Middle frontal gyrus (tissue), 1 donor: ENCODE measurements at regions not wholly inside any gene's neighbourhood (a gene's known extent, or its start where the extent isn't known, plus 50 kb on each side); places are given as distances from the start of the nearest gene placed in this dataset.

Experiments used
- DNase-seq: peaks from one replicate; pipeline ENCODE4 v3.0.0-alpha.2; 2015; ENCODE audit warnings: low spot score; ENCODE audit errors: extremely low spot score

- DNase-seq: no peak
These were observed 55.5 kb upstream of the SLC5A12 start for GRCh38 chr11:26777372-26777808.

GRCh38 chr11:26778000-26778757 is 56.3 kb upstream of the SLC5A12 start:
- no peak for DNase-seq

DNA sequence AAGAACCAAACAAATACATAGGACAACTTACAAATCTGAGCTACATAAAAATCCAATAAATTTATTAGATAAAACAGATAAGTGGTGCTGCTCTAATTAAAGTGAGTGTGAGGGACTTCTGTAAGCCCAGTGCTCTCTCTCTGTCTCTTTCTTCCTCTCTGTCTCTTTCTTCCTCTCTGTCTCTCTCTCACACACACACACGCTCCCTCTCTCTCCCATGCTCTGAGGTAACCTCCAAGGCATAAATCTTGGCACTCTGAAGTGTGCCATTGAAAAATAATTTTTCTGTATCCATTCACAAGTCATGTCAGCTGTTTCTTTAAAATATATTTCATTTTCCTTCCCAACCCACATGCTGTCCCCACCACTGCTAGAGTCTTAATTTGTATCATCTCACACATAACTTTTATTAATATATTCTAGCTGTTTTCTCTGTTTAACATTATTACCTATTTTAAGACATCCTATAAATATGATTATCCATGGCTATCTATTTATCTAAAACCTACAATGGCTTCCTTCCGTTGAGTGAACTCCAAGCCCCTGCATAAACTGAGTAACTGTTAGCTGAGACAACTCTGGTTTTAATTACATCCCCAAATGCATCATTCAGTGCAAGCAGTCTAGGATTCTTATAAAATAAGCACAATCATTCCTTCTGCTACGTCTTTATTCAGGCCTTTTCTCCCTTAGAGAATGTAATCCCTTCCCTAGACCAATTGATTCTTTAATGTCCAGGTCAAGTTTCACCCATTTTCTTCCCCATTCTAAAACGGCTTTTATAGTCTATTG is 57.4 kb upstream of the SLC5A12 start:
- DNase-seq: no peak

GRCh38 chr11:26780376-26781085 is 58.7 kb upstream of the SLC5A12 start:
- DNase-seq: no peak

GRCh38 chr11:26782220-26782965 is 60.5 kb upstream of the SLC5A12 start:
- no peak for DNase-seq

DNA sequence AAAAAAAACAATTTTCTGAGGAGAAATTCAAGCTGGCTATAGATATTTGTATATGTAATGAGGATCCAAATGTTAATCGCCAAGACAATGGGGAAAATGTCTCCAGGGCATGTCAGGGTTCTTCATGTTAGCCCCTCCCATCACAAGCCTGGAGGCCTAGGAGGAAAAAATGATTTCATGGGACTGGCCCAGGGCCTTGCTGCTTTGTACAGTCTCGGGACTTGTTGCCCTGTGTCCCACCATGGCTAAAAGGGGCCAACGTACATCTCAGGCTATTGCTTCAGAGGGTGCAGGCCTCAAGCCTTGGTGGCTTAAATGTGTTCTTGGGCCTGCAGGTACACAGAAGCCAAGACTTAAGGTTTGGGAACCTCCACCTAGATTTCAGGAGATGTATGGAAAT is 62.1 kb upstream of the SLC5A12 start:
- DNase-seq: no peak

DNA sequence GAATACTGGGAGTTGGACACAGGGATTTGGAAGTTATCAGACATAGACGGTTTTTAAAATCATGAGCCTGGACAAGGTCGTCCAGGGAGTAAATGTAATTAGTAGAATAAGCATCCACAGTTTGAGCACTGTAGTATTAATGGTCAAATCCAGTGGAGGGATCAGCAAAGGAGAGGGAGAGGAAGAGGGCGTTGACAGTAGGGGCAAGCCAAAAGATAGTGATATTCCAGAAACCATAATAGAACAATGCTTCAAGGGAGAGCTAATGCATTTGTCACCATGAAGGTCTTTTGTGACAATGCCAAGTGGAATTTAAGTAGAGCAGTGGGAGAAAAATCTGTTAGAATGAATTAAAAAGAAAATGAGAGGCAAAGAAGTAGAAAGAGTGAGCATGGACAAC is 68.9 kb upstream of the SLC5A12 start:
- DNase-seq: no peak

GRCh38 chr11:26792941-26793340 is 71.1 kb upstream of the SLC5A12 start:
- DNase-seq: no peak

- DNase-seq: no peak
These were observed 71.6 kb upstream of the SLC5A12 start for GRCh38 chr11:26793487-26793886.

DNA sequence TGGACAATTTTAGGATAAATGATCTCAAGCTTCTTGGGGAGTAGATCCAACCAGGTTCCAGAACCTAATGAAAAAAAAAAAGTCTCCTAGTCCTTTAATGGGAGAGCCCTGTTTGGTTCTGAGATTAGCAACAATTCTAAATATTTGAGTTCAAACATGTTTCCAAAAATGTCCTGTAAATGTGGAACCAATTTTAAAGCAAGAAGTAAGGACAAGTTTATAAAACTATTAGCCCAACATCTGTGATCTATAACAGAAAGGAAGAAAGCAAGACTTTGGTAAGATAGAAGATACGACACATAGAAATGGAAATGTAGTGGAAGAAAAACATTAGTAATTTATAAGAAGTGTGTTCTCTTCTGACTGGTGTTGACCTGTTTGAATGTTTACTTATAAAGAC is 79.7 kb upstream of the SLC5A12 start:
- DNase-seq: no peak

- no peak for DNase-seq
These were observed 83.1 kb upstream of the SLC5A12 start for GRCh38 chr11:26805001-26805400.

DNA sequence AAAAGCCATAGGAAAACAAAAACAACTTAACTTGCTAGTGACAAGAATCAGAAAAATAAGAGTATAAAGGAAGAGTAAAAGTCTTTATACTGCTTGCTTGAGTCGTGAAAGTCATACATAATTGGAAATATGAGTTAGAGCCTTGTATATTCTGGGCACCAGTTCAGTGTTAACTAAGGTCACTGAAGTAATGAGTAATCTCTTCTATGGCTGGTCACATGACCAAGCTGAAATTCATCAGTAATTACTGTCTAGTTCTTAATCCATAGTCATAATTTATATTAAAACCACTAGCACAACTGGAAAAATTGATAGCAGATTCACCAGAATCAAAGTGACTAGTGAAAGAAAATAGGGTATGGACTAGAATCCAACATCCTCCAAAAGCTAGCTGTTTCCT is 84.4 kb upstream of the SLC5A12 start:
- no peak for DNase-seq

DNA sequence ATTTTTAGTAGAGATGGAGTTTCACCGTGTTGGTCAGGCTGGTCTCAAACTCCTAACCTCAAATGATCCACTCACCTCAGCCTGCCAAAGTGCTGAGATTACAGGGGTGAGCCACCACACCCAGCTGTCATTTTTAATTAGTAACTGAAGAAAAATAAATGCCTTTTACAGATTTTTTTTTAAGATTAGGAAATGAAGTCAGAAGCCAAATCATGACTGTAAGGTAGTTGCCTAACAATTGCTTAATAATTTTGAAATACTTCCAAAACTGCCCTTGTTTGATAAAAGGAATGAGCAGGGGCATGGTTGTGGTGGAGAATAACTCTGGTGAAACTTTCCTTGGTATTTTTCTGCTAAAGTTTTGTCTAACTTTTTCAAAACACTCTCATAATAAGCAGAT is 98.9 kb upstream of the SLC5A12 start:
- DNase-seq: no peak

GRCh38 chr11:26823963-26824362 is 102.1 kb upstream of the SLC5A12 start:
- DNase-seq: no peak

DNA sequence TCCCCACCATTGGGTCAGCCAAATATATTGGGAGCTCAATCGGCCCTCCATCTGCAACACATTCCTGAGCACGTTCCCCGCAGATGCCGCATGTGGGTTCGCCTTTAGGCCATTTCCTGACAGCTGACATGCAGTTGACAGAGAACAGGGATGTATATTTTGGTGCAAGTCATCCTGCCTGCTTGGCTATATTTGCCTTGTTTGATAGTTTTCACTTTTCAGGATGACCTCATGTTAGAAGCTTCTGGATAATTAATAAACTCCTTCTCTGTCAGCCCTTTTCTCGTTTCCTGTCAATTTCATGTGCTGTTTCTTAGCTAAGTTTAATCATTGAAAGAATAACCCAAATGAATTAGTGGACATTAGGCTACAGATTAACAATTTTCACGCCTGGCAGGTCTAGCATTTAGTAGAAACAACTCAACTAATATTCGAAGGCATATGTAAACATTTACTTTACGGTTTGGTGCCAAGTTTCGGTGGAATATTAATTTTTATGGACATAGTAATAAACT is 105.8 kb upstream of the SLC5A12 start:
- DNase-seq: no peak

- DNase-seq: no peak
These were observed 106.4 kb upstream of the SLC5A12 start for GRCh38 chr11:26828288-26828687.

DNA sequence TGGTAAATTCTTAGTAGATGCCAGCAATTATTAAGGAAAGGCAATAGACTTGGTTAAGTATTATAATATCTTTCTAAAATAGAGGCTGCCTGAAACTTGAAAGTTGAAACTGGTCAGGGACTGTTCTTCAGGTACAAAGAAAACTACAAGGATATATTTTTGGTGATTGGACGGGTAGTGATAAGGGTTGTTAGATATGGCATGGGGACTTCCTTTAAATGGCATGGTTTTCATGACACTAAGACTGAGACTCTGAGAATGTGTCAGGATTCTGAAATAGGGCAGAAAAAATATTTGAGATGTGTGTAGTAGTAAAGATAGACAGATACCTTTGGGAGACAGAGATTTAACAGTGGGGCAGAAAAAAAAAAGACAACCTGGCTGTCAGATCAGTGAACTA is 108.4 kb upstream of the SLC5A12 start:
- no peak for DNase-seq

DNA sequence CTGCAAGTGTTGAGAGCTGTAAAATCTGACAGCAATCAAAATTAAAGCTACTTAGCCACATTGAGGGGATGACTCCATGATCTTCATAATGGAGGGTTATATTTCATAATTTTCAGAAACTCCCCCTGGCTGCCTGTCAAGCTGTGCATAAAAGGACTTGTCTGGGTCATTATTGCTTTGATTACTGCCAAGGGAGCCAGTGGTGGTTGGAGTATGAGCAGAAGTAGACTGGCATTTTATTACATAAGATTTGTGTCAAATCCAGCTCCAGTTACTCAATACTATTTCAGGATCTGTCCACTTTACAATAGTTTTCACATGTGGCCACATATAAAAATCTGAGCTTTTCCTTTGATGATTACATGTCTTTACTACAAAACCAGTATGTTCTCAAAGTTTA is 108.9 kb upstream of the SLC5A12 start:
- no peak for DNase-seq

- DNase-seq: no peak
These were observed 112.7 kb upstream of the SLC5A12 start for GRCh38 chr11:26834601-26835000.

GRCh38 chr11:26835611-26836010 is 113.8 kb upstream of the SLC5A12 start:
- no peak for DNase-seq

GRCh38 chr11:26837154-26837553 is 115.3 kb upstream of the SLC5A12 start:
- DNase-seq: no peak
